ENCODE measurements at regions not wholly inside any gene's neighbourhood (a gene's known extent, or its start where the extent isn't known, plus 50 kb on each side); places are given as distances from the start of the nearest gene placed in this dataset.
A peak's percentile ranks its signal among the peaks of the same experiment; 100 is the strongest.

GRCh38 chr2:240291337-240292034, 144.0 kb upstream of the GPC1 start:
- Histone ChIP-seq H3K4me1 (no peaks in the 10 kb centered on the region), H3K4me3 (no peak overlapping the region), H3K27ac (no peak overlapping the region), H3K36me3 (no peaks in the 10 kb centered on the region), H3K9me3 (no peaks in the 10 kb centered on the region), H3K27me3 (no peaks in the 10 kb centered on the region)
- 82% methylated on average over 16 of the region's 16 CpGs for WGBS
- DNase-seq (ENCODE audit: low spot score in 2 of 2), result no peak
- no peak for TF ChIP-seq POLR2A (IDR thresholded peaks at IDR 0.05)
- TF ChIP-seq EP300 (IDR thresholded peaks at IDR 0.05), result no peak
- no peak for TF ChIP-seq POLR2AphosphoS5 (IDR thresholded peaks at IDR 0.05)
- no peak for TF ChIP-seq CTCF (IDR thresholded peaks at IDR 0.05)

GRCh38 chr2:240292035-240292574, 143.4 kb upstream of the GPC1 start:
- Histone ChIP-seq H3K4me3 (no peak overlapping the region), H3K36me3 (no peaks in the 10 kb centered on the region), H3K27me3 (no peaks in the 10 kb centered on the region), H3K27ac (no peak overlapping the region), H3K4me1 (no peaks in the 10 kb centered on the region), H3K9me3 (no peaks in the 10 kb centered on the region)
- DNase-seq (ENCODE audit: low spot score in 2 of 2), result no peak
- 88% methylated on average over 8 of the region's 8 CpGs for WGBS
- TF ChIP-seq CTCF (IDR thresholded peaks at IDR 0.05) (no peak), POLR2A (IDR thresholded peaks at IDR 0.05) (no peak), EP300 (IDR thresholded peaks at IDR 0.05) (no peak), POLR2AphosphoS5 (IDR thresholded peaks at IDR 0.05) (no peak)

- Histone ChIP-seq H3K4me3 (no peak overlapping the region), H3K36me3 (no peaks in the 10 kb centered on the region), H3K9me3 (no peaks in the 10 kb centered on the region), H3K4me1 (no peaks in the 10 kb centered on the region), H3K27ac (no peak overlapping the region), H3K27me3 (no peaks in the 10 kb centered on the region)
- peak in 1 of 2 donors; percentile 67 for DNase-seq (ENCODE audit: low spot score in 2 of 2)
- no peak for TF ChIP-seq POLR2AphosphoS5 (IDR thresholded peaks at IDR 0.05)
- TF ChIP-seq POLR2A (IDR thresholded peaks at IDR 0.05), result no peak
- TF ChIP-seq EP300 (IDR thresholded peaks at IDR 0.05), result no peak
- TF ChIP-seq CTCF (IDR thresholded peaks at IDR 0.05), result no peak
- WGBS, result 84% methylated on average over 10 of the region's 15 CpGs
These were observed 142.6 kb upstream of the GPC1 start for GRCh38 chr2:240292619-240293525.

GRCh38 chr2:240293557-240294461, 141.7 kb upstream of the GPC1 start:
- 72% methylated on average over 15 of the region's 24 CpGs for WGBS
- TF ChIP-seq EP300 (IDR thresholded peaks at IDR 0.05) (no peak), POLR2A (IDR thresholded peaks at IDR 0.05) (no peak), CTCF (IDR thresholded peaks at IDR 0.05) (no peak), POLR2AphosphoS5 (IDR thresholded peaks at IDR 0.05) (no peak)
- DNase-seq (ENCODE audit: low spot score in 2 of 2), result no peak

More at GRCh38 chr2:240293557-240294461, 141.7 kb upstream of the GPC1 start:
- Histone ChIP-seq H3K27me3 (no peaks in the 10 kb centered on the region), H3K27ac (no peak overlapping the region), H3K4me3 (no peak overlapping the region), H3K4me1 (no peaks in the 10 kb centered on the region), H3K9me3 (no peaks in the 10 kb centered on the region), H3K36me3 (no peaks in the 10 kb centered on the region)

All from suprapubic skin (tissue), 4 donors.